ENCODE measurements at regions not wholly inside any gene's neighbourhood (a gene's known extent, or its start where the extent isn't known, plus 50 kb on each side); places are given as distances from the start of the nearest gene placed in this dataset.

DNA sequence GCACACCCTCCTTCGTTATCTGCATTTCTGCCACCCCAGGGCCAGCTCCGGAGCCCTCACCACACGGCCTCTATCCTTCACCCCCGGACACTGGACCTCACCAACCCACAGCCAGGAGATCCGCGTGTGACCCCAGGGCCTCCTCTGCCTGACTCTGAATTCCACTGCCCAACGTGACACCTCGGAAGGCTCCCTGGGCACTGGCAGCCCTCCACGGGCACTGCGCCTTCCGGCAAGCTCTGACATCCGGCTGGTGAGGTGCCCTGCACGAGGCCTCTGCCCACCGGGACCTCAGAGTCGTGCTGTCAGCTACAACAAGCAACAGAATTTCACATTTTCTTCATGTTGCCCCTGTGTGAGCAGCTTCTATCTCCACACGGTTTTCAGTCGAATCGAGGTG, 148.3 kb downstream of the CRYBB2 start:
- POLR2A ChIA-PET: no interaction called here
- no peak overlapping the region for H3K9ac ChIP-seq (ENCODE audit: low read length)

More for the DNA sequence above, 148.3 kb downstream of the CRYBB2 start:
- Histone ChIP-seq H3K9me2 (ENCODE audit: insufficient read depth) (no peaks in the 10 kb centered on the region), H3K27ac (ENCODE audit: low read depth, low read length) (no peak overlapping the region), H3K4me3 (replicated peaks in 1 of 2; ENCODE audit: low read depth in 1 of 2, low read length in 2 of 2) (no peak overlapping the region), H3K27me3 (ENCODE audit: insufficient read depth, low read length) (no peaks in the 10 kb centered on the region), H3K9me3 (ENCODE audit: control insufficient read depth in 1 of 2, insufficient read depth in 1 of 2, low read depth in 1 of 2, low read length in 2 of 2) (no peaks in the 10 kb centered on the region), H4K20me1 (ENCODE audit: insufficient read depth) (no peaks in the 10 kb centered on the region), H2AFZ (ENCODE audit: low read depth, low read length, poor library complexity, severe bottlenecking) (no peak overlapping the region), H3K36me3 (ENCODE audit: control insufficient read depth in 1 of 2, insufficient read depth in 2 of 2, low read length in 2 of 2) (no peaks in the 10 kb centered on the region), H3K79me2 (ENCODE audit: insufficient read depth, low read length) (no peaks in the 10 kb centered on the region), H3K4me1 (ENCODE audit: control insufficient read depth in 1 of 2, insufficient read depth in 2 of 2, low read length in 2 of 2) (peaks cover 5 to 12% of the 10 kb centered on the region in 2 experiments; a peak in 2 of 4 replicates), H3K4me2 (ENCODE audit: low read length) (no peak overlapping the region)
- intact Hi-C loops (cut with micrococcal nuclease): no loop called here
- no peak for TF ChIP-seq ZFX (IDR thresholded peaks at IDR 0.05)
- TF ChIP-seq TCF7L2 (IDR thresholded peaks at IDR 0.05; ENCODE audit: borderline replicate concordance, extremely low read depth, insufficient read depth, insufficient read length): no peak
- no peak for TF ChIP-seq ZNF274 (IDR thresholded peaks at IDR 0.05; ENCODE audit: low read depth, low read length)
- TF ChIP-seq EZH2 (IDR thresholded peaks at IDR 0.05): no peak
- TF ChIP-seq, protein P1, sequence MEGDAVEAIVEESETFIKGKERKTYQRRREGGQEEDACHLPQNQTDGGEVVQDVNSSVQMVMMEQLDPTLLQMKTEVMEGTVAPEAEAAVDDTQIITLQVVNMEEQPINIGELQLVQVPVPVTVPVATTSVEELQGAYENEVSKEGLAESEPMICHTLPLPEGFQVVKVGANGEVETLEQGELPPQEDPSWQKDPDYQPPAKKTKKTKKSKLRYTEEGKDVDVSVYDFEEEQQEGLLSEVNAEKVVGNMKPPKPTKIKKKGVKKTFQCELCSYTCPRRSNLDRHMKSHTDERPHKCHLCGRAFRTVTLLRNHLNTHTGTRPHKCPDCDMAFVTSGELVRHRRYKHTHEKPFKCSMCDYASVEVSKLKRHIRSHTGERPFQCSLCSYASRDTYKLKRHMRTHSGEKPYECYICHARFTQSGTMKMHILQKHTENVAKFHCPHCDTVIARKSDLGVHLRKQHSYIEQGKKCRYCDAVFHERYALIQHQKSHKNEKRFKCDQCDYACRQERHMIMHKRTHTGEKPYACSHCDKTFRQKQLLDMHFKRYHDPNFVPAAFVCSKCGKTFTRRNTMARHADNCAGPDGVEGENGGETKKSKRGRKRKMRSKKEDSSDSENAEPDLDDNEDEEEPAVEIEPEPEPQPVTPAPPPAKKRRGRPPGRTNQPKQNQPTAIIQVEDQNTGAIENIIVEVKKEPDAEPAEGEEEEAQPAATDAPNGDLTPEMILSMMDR (IDR thresholded peaks at IDR 0.05 in 2 of 3, conservative IDR thresholded peaks at IDR 0.05 in 1 of 3; ENCODE audit: borderline replicate concordance in 1 of 3, insufficient read depth in 1 of 3, low read depth in 2 of 3, low read length in 2 of 3): no peak
- TF ChIP-seq, protein P2, sequence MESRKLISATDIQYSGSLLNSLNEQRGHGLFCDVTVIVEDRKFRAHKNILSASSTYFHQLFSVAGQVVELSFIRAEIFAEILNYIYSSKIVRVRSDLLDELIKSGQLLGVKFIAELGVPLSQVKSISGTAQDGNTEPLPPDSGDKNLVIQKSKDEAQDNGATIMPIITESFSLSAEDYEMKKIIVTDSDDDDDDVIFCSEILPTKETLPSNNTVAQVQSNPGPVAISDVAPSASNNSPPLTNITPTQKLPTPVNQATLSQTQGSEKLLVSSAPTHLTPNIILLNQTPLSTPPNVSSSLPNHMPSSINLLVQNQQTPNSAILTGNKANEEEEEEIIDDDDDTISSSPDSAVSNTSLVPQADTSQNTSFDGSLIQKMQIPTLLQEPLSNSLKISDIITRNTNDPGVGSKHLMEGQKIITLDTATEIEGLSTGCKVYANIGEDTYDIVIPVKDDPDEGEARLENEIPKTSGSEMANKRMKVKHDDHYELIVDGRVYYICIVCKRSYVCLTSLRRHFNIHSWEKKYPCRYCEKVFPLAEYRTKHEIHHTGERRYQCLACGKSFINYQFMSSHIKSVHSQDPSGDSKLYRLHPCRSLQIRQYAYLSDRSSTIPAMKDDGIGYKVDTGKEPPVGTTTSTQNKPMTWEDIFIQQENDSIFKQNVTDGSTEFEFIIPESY (IDR thresholded peaks at IDR 0.05; ENCODE audit: extremely low read depth, insufficient replicate concordance, low read length): no peak
- TF ChIP-seq, protein P3, sequence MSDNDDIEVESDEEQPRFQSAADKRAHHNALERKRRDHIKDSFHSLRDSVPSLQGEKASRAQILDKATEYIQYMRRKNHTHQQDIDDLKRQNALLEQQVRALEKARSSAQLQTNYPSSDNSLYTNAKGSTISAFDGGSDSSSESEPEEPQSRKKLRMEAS (IDR thresholded peaks at IDR 0.05): no peak
- no peak for TF ChIP-seq SP1 (IDR thresholded peaks at IDR 0.05; ENCODE audit: low read depth)
- TF ChIP-seq POLR2AphosphoS5 (IDR thresholded peaks at IDR 0.05; ENCODE audit: low read depth, low read length): no peak
- TF ChIP-seq YY1 (IDR thresholded peaks at IDR 0.05; ENCODE audit: extremely low read depth, insufficient replicate concordance, low read depth, low read length): no peak
- TF ChIP-seq JUND (IDR thresholded peaks at IDR 0.05): no peak
- ChIA-PET CTCF (no interaction called here), RAD21 (ENCODE audit: low non-redundant PET in 1 of 2, low total read pairs in 2 of 2, uncharacterized antibody in 2 of 2, unreplicated experiment in 2 of 2) (no interaction called here)
- no TSS peak for BruUV-seq (replicated peaks)
- no peak for ATAC-seq
- DNase-seq (ENCODE audit: low read depth, low spot score): no peak
